Keratinocyte (primary cell): ENCODE measurements at regions not wholly inside any gene's neighbourhood (a gene's known extent, or its start where the extent isn't known, plus 50 kb on each side); places are given as distances from the start of the nearest gene placed in this dataset.

Source experiments
- EZH2 ChIP-seq: IDR thresholded peaks from one replicate; pipeline ENCODE4 v1.6.1; 2012; ENCODE audit warnings: inconsistent platforms, mild to moderate bottlenecking, low read length, moderate library complexity
- TF ChIP-seq, protein P1 (sequence below), 3 experiments: IDR thresholded peaks in 1 of 3; conservative IDR thresholded peaks in 1 of 3; optimal IDR thresholded peaks in 1 of 3; 2 replicates in 2 of 3; 3 replicates in 1 of 3; pipeline versions ENCODE3 to v1.5.1; 2011; ENCODE audit warnings: low read length in 3 of 3, mild to moderate bottlenecking in 3 of 3, moderate library complexity in 2 of 3, control low read depth in 1 of 3, inconsistent platforms in 1 of 3; ENCODE audit not compliant: insufficient read depth in 2 of 3; ENCODE audit errors: extremely low read depth in 1 of 3

- TF ChIP-seq EZH2, result no peak
- TF ChIP-seq, protein P1, sequence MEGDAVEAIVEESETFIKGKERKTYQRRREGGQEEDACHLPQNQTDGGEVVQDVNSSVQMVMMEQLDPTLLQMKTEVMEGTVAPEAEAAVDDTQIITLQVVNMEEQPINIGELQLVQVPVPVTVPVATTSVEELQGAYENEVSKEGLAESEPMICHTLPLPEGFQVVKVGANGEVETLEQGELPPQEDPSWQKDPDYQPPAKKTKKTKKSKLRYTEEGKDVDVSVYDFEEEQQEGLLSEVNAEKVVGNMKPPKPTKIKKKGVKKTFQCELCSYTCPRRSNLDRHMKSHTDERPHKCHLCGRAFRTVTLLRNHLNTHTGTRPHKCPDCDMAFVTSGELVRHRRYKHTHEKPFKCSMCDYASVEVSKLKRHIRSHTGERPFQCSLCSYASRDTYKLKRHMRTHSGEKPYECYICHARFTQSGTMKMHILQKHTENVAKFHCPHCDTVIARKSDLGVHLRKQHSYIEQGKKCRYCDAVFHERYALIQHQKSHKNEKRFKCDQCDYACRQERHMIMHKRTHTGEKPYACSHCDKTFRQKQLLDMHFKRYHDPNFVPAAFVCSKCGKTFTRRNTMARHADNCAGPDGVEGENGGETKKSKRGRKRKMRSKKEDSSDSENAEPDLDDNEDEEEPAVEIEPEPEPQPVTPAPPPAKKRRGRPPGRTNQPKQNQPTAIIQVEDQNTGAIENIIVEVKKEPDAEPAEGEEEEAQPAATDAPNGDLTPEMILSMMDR (optimal IDR thresholded peaks at IDR 0.05 in 1 of 3, IDR thresholded peaks at IDR 0.05 in 1 of 3, conservative IDR thresholded peaks at IDR 0.05 in 1 of 3; ENCODE audit: extremely low read depth in 1 of 3, insufficient read depth in 2 of 3, low read length in 3 of 3), result no peak
Measured at GRCh38 chr6:151690768-151691562, 116.5 kb upstream of the ESR1 start.
